A673 (cell line): ENCODE measurements at regions not wholly inside any gene's neighbourhood (a gene's known extent, or its start where the extent isn't known, plus 50 kb on each side); places are given as distances from the start of the nearest gene placed in this dataset.

Experiments used
- BruUV-seq: library from RNA; stranded (reverse); fragments of 400-500 nt; replicated peaks from 2 replicates; lab custom pipeline; 2021; lab: Mats Ljungman, UMichigan
- CTCF ChIA-PET: fragments of 300-600 bp; sonication (Branson Sonifier 250); formaldehyde crosslinking; loops from one replicate; lab custom pipeline; 2022; ENCODE audit warnings: antibody characterized with exemption; lab: Charles Lee
- POLR2A ChIA-PET: fragments of 300-600 bp; sonication (Branson Sonifier 250); formaldehyde crosslinking; loops from one replicate; lab custom pipeline; 2022; ENCODE audit warnings: antibody characterized with exemption; ENCODE audit not compliant: low non-redundant PET; lab: Charles Lee
- DNase-seq: peaks from one replicate; pipeline ENCODE4 v3.0.0-alpha.2; 2015; ENCODE audit warnings: low spot score
- H3K27ac ChIP-seq: fragments of 200-600 bp; sonication (generic); 2 replicates; pipeline ENCODE4 v1.5.1; 2016; ENCODE audit warnings: mixed run types, low read depth, mild to moderate bottlenecking, mixed read lengths, antibody characterized with exemption, low read length; ENCODE audit not compliant: poor library complexity, severe bottlenecking
- H3K27me3 ChIP-seq: fragments of 200-600 bp; sonication (generic); replicated peaks from 2 replicates; pipeline ENCODE4 v1.6.1; 2017; ENCODE audit warnings: mixed run types, low read depth, mild to moderate bottlenecking, mixed read lengths, antibody characterized with exemption, low read length; ENCODE audit not compliant: insufficient read depth, poor library complexity
- H3K36me3 ChIP-seq: fragments of 200-600 bp; sonication (generic); 2 replicates; pipeline ENCODE4 v1.6.1; 2016; ENCODE audit warnings: mixed run types, mild to moderate bottlenecking, mixed read lengths, antibody characterized with exemption, low read length; ENCODE audit not compliant: insufficient read depth, poor library complexity, severe bottlenecking
- H3K4me1 ChIP-seq: fragments of 200-600 bp; sonication (generic); 2 replicates; pipeline ENCODE4 v1.6.1; 2017; ENCODE audit warnings: mixed run types, mild to moderate bottlenecking, mixed read lengths, antibody characterized with exemption, low read length; ENCODE audit not compliant: insufficient read depth, poor library complexity, severe bottlenecking
- H3K4me3 ChIP-seq: fragments of 200-600 bp; sonication (generic); 2 replicates; pipeline ENCODE4 v1.5.1; 2016; ENCODE audit warnings: low read depth, mixed run types, mild to moderate bottlenecking, mixed read lengths, low read length; ENCODE audit not compliant: poor library complexity, severe bottlenecking
- H3K9me3 ChIP-seq: fragments of 200-600 bp; sonication (generic); 2 replicates; pipeline ENCODE4 v1.6.1; 2016; ENCODE audit warnings: mixed run types, low read depth, mild to moderate bottlenecking, mixed read lengths, antibody characterized with exemption, low read length; ENCODE audit not compliant: poor library complexity, severe bottlenecking
- CTCF ChIP-seq: fragments of 300-800, 200-600 bp; sonication (generic); conservative IDR thresholded peaks from 2 replicates; pipeline ENCODE4 v1.5.1; 2017; ENCODE audit warnings: low read depth, mild to moderate bottlenecking, antibody characterized with exemption, low read length, moderate library complexity, mixed read lengths
- EZH2 ChIP-seq: fragments of 200-600 bp; sonication (generic); IDR thresholded peaks from 2 replicates; pipeline ENCODE4 v1.6.1; 2017; ENCODE audit warnings: borderline replicate concordance, low read depth, mild to moderate bottlenecking, mixed read lengths, antibody characterized with exemption, low read length; ENCODE audit not compliant: poor library complexity, severe bottlenecking
- intact Hi-C: fragments of 100-400 bp; cut with micrococcal nuclease; formaldehyde crosslinking; loops from one replicate; pipeline ENCODE4 v1.10.0; 2022; ENCODE audit not compliant: unreplicated experiment

- ChIA-PET CTCF (no interaction called here), POLR2A (no interaction called here)
- Histone ChIP-seq H3K9me3 (peaks cover 20% of the 10 kb centered on the region), H3K4me1 (no peaks in the 10 kb centered on the region), H3K27me3 (no peaks in the 10 kb centered on the region), H3K4me3 (no peak overlapping the region), H3K36me3 (no peaks in the 10 kb centered on the region), H3K27ac (no peak overlapping the region)
- TF ChIP-seq CTCF = no peak
- TF ChIP-seq EZH2 = no peak
- no TSS peak for BruUV-seq
- intact Hi-C loops = no loop called here
- DNase-seq = no peak
These were observed 865.1 kb upstream of the TMPRSS15 start for GRCh38 chr21:19268686-19269085.

GRCh38 chr21:19275065-19275464 is 871.5 kb upstream of the TMPRSS15 start:
- POLR2A ChIA-PET = no interaction called here
- no peak for TF ChIP-seq CTCF
- TF ChIP-seq EZH2 = no peak
- no peaks in the 10 kb centered on the region for H3K4me1 ChIP-seq
- DNase-seq = no peak
- H3K27me3 ChIP-seq = no peaks in the 10 kb centered on the region
- H3K36me3 ChIP-seq = no peaks in the 10 kb centered on the region
- intact Hi-C loops = no loop called here
- no peak overlapping the region for H3K4me3 ChIP-seq
- BruUV-seq = no TSS peak
- CTCF ChIA-PET = no interaction called here
- peaks cover 2% of the 10 kb centered on the region for H3K9me3 ChIP-seq
- H3K27ac ChIP-seq = no peak overlapping the region

- intact Hi-C loops = no loop called here
- no peaks in the 10 kb centered on the region for H3K27me3 ChIP-seq
- ChIA-PET CTCF (no interaction called here), POLR2A (no interaction called here)
- H3K27ac ChIP-seq = no peak overlapping the region
- no peak overlapping the region for H3K4me3 ChIP-seq
- no peak for DNase-seq
- TF ChIP-seq CTCF = no peak
- no peak for TF ChIP-seq EZH2
- no TSS peak for BruUV-seq
- H3K4me1 ChIP-seq = no peaks in the 10 kb centered on the region
- peaks cover 6% of the 10 kb centered on the region for H3K9me3 ChIP-seq
- no peaks in the 10 kb centered on the region for H3K36me3 ChIP-seq
These were observed 873.1 kb upstream of the TMPRSS15 start for GRCh38 chr21:19276665-19277064.
